ENCODE measurements at regions not wholly inside any gene's neighbourhood (a gene's known extent, or its start where the extent isn't known, plus 50 kb on each side); places are given as distances from the start of the nearest gene placed in this dataset.

GRCh38 chr15:47887241-47887800, 170.0 kb downstream of the SEMA6D start:
- no peak for DNase-seq

GRCh38 chr15:47888385-47889100, 171.2 kb downstream of the SEMA6D start:
- DNase-seq: no peak

GRCh38 chr15:47890397-47891150, 173.3 kb downstream of the SEMA6D start:
- DNase-seq: no peak

- no peak for DNase-seq
Observed at GRCh38 chr15:47897525-47897924, 180.2 kb downstream of the SEMA6D start.

GRCh38 chr15:47900751-47901150, 183.4 kb downstream of the SEMA6D start:
- DNase-seq: no peak

GRCh38 chr15:47903368-47903767, 186.1 kb downstream of the SEMA6D start:
- no peak for DNase-seq

DNA sequence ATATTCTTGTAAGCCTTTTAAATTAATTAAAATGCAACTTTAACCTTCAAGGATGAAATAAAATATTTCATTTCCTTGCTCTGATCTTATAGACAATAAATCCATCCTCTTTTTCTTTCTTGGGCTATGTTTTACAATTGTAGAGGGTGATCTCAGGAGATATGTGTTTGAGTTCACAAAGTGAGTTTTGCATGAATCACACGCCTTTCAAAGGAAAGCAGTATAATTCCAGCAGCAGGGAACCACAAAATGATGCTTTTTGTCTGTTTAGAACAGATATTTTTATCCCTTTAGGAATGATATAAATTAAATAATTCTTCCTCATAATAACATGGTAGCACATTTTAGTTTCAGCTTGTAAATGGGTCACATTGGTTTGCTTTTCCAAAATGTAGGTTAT, 191.2 kb downstream of the SEMA6D start:
- DNase-seq: no peak

DNA sequence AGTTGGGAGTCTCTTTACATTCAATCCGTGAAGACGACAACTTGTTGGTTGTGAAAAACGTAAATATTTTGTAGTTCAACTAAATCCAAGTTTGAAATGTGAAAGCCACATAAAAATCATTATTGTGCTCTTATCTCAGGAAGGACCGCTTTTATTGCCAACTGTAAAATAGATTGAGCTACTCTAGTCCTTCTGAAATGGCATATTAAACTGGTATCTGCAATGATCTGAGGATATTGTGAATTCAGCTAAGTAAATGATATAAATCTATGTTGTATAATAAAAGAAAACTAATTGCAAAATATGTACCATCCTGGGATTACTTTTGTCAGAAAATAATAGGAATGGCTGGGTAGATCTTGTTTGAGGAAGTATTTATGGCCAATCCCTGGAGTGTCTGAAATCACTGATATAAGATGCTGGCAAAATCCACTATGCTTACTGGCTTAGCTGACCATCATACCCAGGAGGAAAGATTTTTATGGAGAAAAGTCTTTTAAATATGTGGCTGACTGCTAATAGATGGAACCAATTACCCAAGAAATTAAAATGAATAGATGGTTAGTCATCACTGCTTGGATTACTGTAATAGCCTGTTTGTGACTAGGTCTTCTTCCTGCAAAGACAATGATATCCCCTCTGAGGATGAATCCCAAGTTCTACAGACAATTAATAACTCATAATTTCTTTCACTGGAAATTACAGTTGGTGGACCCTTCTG, 191.8 kb downstream of the SEMA6D start:
- DNase-seq: no peak

GRCh38 chr15:47912910-47913309, 195.6 kb downstream of the SEMA6D start:
- DNase-seq: peak in 1 of 2 experiments; percentile 5

GRCh38 chr15:47917881-47918280, 200.6 kb downstream of the SEMA6D start:
- DNase-seq: no peak

- DNase-seq: no peak
Observed at GRCh38 chr15:47918877-47919276, 201.6 kb downstream of the SEMA6D start.

DNA sequence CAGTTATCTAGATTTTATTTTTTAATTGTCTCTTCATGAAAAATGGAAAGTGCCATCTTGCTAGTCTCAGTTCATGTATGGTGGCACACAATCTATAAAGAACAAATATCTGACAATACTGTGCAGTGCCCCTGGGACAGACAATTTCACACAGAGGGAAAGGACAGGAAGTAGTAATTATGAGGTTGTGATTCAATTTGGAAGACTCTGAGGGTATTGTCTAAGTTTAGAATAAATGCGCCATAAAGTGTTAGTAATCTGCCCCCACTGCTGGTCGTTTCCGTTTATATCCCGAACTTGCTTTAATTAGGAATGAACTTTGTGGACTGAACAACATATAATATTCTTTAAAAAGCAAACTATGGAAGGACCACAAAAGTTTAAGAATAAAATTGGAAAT, 196.4 kb upstream of the SLC24A5 start:
- no peak for DNase-seq

DNA sequence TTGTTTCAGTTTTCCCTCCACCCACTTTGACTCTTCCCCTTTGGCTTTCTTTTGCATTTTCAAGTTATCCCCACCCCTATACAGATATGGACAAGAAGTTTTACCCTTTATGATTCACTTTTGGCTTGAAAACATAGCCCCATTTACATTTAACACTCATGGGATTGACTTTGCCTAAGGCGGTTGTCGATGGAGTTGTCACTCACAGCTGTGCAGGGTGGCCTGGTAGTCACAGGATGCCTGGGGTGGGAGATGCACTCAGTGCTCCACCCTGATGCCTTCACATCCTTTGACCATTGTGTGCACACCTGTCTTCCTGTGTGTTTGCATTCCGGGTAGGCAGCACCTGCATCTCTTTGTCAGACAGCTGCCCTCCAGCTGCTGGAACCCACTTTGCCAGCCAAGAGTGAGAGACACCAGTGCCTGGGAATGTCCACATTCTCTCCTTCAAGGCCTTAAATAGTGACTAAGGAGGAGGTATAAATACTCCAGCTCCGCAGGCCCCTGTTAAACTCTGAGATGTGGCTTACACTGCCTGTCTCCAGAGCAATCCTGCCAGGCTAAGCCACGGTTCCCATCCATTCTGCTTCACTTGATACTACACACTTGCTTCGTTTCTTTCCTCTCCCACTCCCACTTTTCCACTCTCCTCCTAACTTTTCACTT, 191.5 kb upstream of the SLC24A5 start:
- no peak for DNase-seq

DNA sequence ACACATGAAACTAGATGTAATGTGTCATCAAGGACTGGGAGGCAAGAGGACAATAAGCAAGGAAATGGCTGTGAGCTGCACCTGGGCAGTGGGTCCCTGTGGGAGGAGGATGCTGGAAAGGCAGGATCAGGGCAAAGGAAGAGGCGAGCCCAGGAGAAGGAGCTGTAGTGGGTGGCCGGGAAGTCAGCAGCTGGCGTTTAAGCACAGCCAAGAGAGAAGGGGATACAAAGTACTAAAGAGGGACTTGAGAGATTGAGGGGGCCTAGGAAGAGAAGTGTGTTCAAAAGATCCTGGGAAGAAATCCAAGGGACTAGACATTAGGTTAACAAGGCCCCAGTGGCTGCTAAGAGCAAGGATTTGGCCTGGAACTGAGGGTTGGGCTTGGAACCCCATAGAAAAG, 188.5 kb upstream of the SLC24A5 start:
- no peak for DNase-seq

DNA sequence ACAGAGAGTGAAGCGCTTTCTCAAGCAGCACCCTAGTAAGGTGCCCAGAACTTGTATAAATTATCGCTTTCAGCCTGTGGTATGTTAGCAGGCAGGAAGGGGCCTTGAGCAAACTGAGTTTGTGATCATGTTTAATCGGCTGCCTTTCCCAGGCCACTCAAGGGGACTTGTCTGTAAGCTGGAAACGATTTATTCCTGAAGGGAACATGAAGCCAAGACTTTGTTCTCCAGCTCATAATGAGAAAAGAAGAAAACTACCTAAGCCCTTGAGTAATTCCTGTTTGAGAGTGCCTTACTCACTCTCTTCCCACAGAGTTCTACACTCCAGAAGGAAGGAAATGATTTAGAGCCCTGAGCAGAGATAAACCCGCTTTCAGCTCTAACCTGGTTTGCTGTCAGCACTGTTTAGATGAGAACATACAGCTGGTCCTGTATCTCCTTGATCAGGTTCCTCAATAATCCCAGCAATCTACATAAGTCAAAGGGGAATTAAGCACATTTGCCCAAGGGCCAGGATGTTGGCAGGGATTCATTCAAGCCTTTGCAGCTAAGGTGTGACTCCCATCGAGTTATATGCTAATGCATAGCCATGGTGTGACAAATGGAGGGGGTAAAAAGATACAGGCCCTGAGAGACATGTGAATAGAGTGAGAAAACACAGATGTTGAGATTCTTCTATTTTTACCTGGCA, 187.7 kb upstream of the SLC24A5 start:
- DNase-seq: no peak

DNA sequence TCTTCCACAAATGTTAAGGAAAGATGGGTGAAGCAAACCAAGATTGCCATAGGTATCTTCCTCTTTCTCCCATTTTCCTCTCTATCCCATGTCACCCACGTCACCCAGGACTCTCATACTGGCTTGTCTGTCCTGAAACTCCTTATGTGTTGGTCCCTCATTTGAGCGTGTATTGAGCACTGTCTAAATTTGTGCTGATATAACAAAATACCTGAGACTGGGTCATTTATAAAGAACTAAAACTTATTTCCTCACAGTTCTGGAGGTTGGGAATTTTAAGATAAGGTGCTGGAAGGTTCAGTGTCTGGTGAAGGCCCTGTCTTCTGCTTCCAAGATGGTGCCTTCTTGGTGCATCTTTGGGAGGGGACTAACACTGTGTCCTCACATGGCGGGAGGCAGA, 186.9 kb upstream of the SLC24A5 start:
- no peak for DNase-seq

GRCh38 chr15:47934342-47934741, 186.4 kb upstream of the SLC24A5 start:
- no peak for DNase-seq

GRCh38 chr15:47937834-47938233, 183.0 kb upstream of the SLC24A5 start:
- DNase-seq: no peak

DNA sequence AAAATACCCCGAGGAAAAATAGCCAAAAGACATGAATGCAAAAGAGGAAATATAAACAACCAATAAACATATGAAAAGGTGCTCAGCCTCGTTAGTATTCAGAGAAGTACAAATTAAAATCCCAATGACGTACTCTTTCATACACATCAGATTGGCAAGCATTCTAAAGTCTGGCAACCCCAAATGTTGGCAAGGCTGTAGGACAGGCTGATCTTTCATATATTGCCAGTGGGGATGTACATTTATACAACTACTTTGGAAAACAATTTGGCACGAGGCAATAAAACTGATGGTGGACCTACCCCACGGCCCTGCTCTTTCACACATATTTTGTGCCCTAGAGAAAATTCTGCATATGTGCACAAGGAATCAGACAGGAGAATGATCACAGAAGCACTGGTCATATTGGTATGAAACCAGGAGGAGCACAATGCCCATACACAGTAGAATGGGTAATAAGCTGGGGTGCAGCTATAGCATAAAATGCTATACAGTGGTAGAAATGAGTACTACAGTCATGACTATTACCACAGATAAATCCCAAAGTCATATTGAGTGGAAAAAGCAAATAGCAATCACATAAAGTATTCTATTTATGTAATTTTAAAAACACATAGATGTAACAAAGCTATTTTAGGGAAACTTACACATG, 176.0 kb upstream of the SLC24A5 start:
- no peak for DNase-seq

GRCh38 chr15:47945872-47946650, 174.7 kb upstream of the SLC24A5 start:
- no peak for DNase-seq

DNA sequence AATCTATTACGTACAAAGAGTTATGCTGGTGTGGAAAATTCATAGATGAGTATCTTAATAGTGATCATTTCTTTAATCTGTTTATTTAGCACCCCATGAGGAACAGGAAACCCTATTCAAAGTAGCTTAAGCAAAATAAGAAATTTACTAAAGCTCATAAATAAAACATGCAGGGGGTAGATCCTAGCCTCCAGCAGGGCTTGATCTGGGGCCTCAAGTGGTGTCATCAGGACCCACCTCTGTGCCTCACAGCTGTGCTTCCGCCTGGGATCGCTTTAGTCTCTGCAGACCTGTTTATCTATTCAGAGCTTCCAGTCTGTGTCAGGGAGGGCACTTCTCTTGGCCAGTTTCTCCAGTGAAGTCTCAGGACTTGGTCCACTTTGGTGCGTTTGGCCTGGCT, 171.0 kb upstream of the SLC24A5 start:
- no peak for DNase-seq
